Right lobe of liver (tissue), 6 donors: ENCODE measurements at regions not wholly inside any gene's neighbourhood (a gene's known extent, or its start where the extent isn't known, plus 50 kb on each side); places are given as distances from the start of the nearest gene placed in this dataset.
"Not testable (repeated sequence)": the region's sequence is repeated elsewhere in the genome, so short reads cannot be mapped to it uniquely, and the experiment has no call there.

Experiments used
- ATAC-seq, 4 donors: fragments of 200-7000 bp; cut with Tn5 transposase; one replicate each; pipeline ENCODE4 v1.9.1; 2020; ENCODE audit warnings: mild to moderate bottlenecking in 4 of 4, moderate library complexity in 4 of 4
- DNase-seq, 3 donors: peaks; one replicate each; pipeline ENCODE4 v3.0.0-alpha.2; 2020
- H3K27ac ChIP-seq, 3 donors: fragments of 200-600 bp; one replicate each; pipeline ENCODE4 v1.8.0; 2022
- H3K27me3 ChIP-seq, 2 donors: fragments of 200-600 bp; one replicate each; pipeline ENCODE4 v1.8.0; 2022
- H3K36me3 ChIP-seq, 4 donors: fragments of 200-600 bp; sonication (generic) in 1 of 4; one replicate each; pipeline versions ENCODE4 v1.5.1 to v1.8.0; 2017 to 2022; ENCODE audit warnings: control low read depth in 1 of 4
- H3K4me1 ChIP-seq, 4 donors: fragments of 200-600 bp; sonication (generic) in 1 of 4; one replicate each; pipeline versions ENCODE4 v1.5.1 to v1.8.0; 2017 to 2022; ENCODE audit warnings: control low read depth in 1 of 4
- H3K4me3 ChIP-seq, 3 donors: fragments of 200-600 bp; one replicate each; pipeline ENCODE4 v1.8.0; 2022
- H3K9me3 ChIP-seq, 4 donors: fragments of 200-600 bp; sonication (generic) in 1 of 4; one replicate each; pipeline versions ENCODE4 v1.5.1 to v1.8.0; 2017 to 2022; ENCODE audit warnings: control low read depth in 1 of 4
- CTCF ChIP-seq, 4 donors: fragments of 200-600 bp in 3 of 4; fragments of 450-650 bp in 1 of 4; IDR thresholded peaks; one replicate each; pipeline versions ENCODE4 v1.5.1 to v1.8.0; 2016 to 2022; ENCODE audit warnings: antibody characterized with exemption in 4 of 4, mild to moderate bottlenecking in 2 of 4
- POLR2A ChIP-seq: fragments of 450-650 bp; IDR thresholded peaks from one replicate; pipeline ENCODE4 v1.6.1; 2017; ENCODE audit warnings: antibody characterized with exemption, mild to moderate bottlenecking
- WGBS: methylation state at CpG from one replicate; pipeline ENCODE4 v1.1.6; 2018; ENCODE audit warnings: low coverage, low lambda C conversion rate; ENCODE audit not compliant: insufficient coverage; ENCODE audit errors: missing lambda C conversion rate; 5-methylcytosine and 5-hydroxymethylcytosine counted together
- intact Hi-C, 2 donors: fragments of 100-400 bp; cut with DNase I; formaldehyde crosslinking; loops; one replicate each; pipeline versions ENCODE4 v1.11.2 to v1.14.1; 2022
- donor health status: DM: no; HTN: yes; CAD: no.
- donor health status: DM: no; HTN: no; CAD: no.
- donor health status: DM: no; HTN: no; CAD: no.
- donor health status: DM: no; HTN: yes; CAD: no.
- donor health status: DM: no; HTN: yes; CAD: no.

- intact Hi-C loops: no loop called here
- no peak for DNase-seq
- TF ChIP-seq CTCF (IDR thresholded peaks at IDR 0.05) (no peak), POLR2A (no peak)
These were observed 432.1 kb downstream of the NSUN3 start for GRCh38 chr3:94494992-94495391.

GRCh38 chr3:94500146-94500545, 437.3 kb downstream of the NSUN3 start:
- 65% methylated on average over 3 of the region's 3 CpGs for WGBS
- Histone ChIP-seq H3K4me3 (no peak overlapping the region), H3K9me3 (no peaks in the 10 kb centered on the region), H3K4me1 (no peaks in the 10 kb centered on the region), H3K27me3 (no peaks in the 10 kb centered on the region), H3K27ac (no peak overlapping the region), H3K36me3 (no peaks in the 10 kb centered on the region)
- intact Hi-C loops: no loop called here
- TF ChIP-seq POLR2A (no peak), CTCF (IDR thresholded peaks at IDR 0.05) (no peak)
- no peak for DNase-seq
- no peak for ATAC-seq

More at GRCh38 chr3:94494992-94495391, 432.1 kb downstream of the NSUN3 start:
- H3K27me3 ChIP-seq: no peaks in the 10 kb centered on the region
- no peaks in the 10 kb centered on the region for H3K4me1 ChIP-seq
- H3K36me3 ChIP-seq: no peaks in the 10 kb centered on the region
- H3K27ac ChIP-seq: no peak overlapping the region
- ATAC-seq: no peak
- H3K4me3 ChIP-seq: no peak overlapping the region
- H3K9me3 ChIP-seq: no peaks in the 10 kb centered on the region

- H3K4me3 ChIP-seq, H3K27me3 ChIP-seq, ATAC-seq, intact Hi-C loops, H3K36me3 ChIP-seq, DNase-seq, H3K4me1 ChIP-seq, H3K9me3 ChIP-seq, H3K27ac ChIP-seq: not testable (repeated sequence)
- WGBS: 97% methylated on average over 12 of the region's 25 CpGs
These were observed 444.5 kb downstream of the NSUN3 start for GRCh38 chr3:94507354-94507753.

- Histone ChIP-seq H3K36me3 (no peaks in the 10 kb centered on the region), H3K27me3 (no peaks in the 10 kb centered on the region), H3K9me3 (no peaks in the 10 kb centered on the region), H3K4me3 (no peak overlapping the region), H3K4me1 (no peaks in the 10 kb centered on the region), H3K27ac (no peak overlapping the region)
- ATAC-seq (no peak), DNase-seq (no peak)
- intact Hi-C loops: no loop called here
- WGBS: 87% methylated on average over 3 of the region's 3 CpGs
- TF ChIP-seq CTCF (IDR thresholded peaks at IDR 0.05): no peak
- TF ChIP-seq POLR2A: no peak
These were observed 450.0 kb downstream of the NSUN3 start for GRCh38 chr3:94512876-94513275.

- ATAC-seq: no peak
- intact Hi-C loops: no loop called here
- H3K36me3 ChIP-seq: no peaks in the 10 kb centered on the region
- H3K9me3 ChIP-seq: no peaks in the 10 kb centered on the region
- H3K4me1 ChIP-seq: no peaks in the 10 kb centered on the region
- WGBS: 81% methylated on average over 2 of the region's 2 CpGs
- TF ChIP-seq CTCF (IDR thresholded peaks at IDR 0.05) (no peak), POLR2A (no peak)
- H3K27ac ChIP-seq: no peak overlapping the region
- H3K27me3 ChIP-seq: no peaks in the 10 kb centered on the region
- DNase-seq: no peak
- no peak overlapping the region for H3K4me3 ChIP-seq
These were observed 450.7 kb downstream of the NSUN3 start for GRCh38 chr3:94513600-94513999.
